ENCODE measurements at regions not wholly inside any gene's neighbourhood (a gene's known extent, or its start where the extent isn't known, plus 50 kb on each side); places are given as distances from the start of the nearest gene placed in this dataset.
"Not testable (repeated sequence)": the region's sequence is repeated elsewhere in the genome, so short reads cannot be mapped to it uniquely, and the experiment has no call there.

DNA sequence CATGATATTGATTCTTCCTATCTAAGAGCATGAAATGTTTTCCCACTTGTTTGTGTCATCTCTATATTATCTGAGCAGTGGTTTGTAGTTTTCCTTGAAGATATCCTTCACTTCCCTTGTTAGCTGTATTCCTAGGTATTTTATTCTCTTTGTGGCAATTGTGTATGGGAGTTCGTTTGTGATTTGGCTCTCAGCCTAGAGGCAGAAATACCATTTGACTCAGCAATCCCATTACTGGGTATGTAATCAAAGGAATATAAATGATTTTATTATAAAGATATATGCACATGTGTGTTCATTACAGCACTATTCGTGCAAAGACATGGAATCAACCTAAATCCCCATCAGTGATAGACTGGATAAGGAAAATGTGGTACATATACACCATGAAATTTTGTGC, 172.7 kb upstream of the IL15 start:
- DNase-seq: no peak

GRCh38 chr4:141464366-141464765, 172.0 kb upstream of the IL15 start:
- DNase-seq: no peak

GRCh38 chr4:141465171-141465570, 171.2 kb upstream of the IL15 start:
- DNase-seq: no peak

DNA sequence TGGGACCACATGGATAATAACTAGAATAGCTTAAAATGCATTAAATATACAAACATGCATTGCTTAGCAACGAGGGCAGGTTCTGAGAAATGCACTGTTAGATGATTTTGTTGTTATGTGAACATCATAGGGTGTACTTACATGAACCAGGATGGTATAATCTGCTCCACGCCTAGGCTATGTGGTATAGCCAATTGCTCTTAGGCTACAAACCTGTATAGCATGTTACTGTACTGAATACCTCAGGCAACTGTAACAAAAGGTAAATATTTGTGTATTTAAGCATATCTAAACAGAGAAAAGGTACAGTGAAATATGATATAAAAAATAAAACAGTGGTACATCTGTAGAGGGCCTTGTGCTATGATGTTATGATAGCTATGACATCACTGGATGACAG, 169.2 kb upstream of the IL15 start:
- DNase-seq: no peak

- DNase-seq: no peak
These were observed 167.0 kb upstream of the IL15 start for GRCh38 chr4:141469392-141469791.

GRCh38 chr4:141473026-141473540, 163.3 kb upstream of the IL15 start:
- no peak for DNase-seq

- DNase-seq: no peak
These were observed 162.4 kb upstream of the IL15 start for GRCh38 chr4:141473952-141474351.

DNA sequence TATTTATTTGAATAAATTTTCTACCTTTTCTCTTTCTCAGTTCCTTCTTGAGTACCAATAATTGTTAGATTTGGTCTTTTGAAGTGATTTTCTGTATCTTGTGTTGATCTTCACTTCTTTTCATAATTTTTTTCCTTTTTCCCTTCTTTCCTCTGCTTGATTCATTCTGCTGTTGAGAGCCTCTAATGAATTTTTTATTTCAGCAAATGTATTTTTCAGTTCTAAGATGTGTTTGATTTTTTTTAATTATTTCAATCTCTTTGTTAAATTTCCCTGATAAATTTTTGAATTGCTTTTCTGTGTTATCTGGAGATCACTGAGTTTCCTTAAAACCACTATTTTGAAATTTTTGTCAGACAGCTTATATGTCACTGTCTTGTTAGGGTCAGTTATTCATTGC, 155.4 kb upstream of the IL15 start:
- no peak for DNase-seq

- not testable (repeated sequence) for DNase-seq
These were observed 152.1 kb upstream of the IL15 start for GRCh38 chr4:141484298-141484697.

DNA sequence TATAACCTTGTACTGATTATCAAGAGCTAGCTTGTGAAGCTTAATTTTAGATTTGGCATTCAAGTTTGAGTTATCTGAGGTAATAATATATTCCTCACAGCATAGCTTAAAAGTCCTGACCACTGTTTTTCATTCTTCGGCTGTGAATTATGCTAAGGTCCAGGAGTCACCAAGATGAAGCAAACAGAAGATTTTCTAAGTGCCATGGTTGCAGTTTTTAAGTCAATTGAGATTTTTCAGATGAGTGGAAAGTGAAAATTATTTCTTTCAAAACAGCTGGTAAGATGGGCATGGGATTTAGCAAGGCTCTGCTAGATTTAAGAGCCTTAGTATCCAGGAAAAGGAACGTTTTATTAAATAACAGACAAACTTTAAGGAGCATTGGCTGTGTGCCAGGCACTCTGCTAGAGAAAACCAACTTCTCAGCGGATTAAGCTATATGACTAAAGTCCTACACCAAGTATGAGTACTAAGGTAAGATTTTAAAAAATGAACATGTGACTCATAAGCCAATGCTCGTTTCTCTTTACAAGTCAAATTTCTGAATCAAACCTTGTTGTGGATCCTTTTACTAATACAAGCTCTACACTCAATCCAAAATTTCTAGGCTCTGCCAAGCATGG, 149.9 kb upstream of the IL15 start:
- no peak for DNase-seq

DNA sequence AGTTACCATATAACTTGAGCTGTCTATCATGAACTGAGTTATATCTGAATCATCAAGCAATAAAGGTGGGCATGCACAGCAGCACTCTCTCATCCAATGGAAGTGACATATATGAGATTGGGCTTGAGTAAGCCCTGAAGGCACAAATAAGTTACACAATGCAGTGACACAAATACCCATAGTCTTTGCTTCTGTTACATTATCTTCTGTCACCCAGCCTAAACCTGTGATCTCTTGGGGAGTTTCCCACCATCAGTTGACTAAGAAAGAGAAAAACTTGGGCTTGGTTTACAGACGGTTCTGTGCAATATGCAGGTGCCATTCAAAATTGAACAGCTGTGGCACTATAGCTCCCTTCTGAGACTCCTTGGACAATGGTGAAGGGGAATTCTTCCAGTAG, 138.8 kb upstream of the IL15 start:
- no peak for DNase-seq

GRCh38 chr4:141499261-141499853, 137.0 kb upstream of the IL15 start:
- no peak for DNase-seq

- DNase-seq: no peak
These were observed 135.0 kb upstream of the IL15 start for GRCh38 chr4:141501395-141501794.

DNA sequence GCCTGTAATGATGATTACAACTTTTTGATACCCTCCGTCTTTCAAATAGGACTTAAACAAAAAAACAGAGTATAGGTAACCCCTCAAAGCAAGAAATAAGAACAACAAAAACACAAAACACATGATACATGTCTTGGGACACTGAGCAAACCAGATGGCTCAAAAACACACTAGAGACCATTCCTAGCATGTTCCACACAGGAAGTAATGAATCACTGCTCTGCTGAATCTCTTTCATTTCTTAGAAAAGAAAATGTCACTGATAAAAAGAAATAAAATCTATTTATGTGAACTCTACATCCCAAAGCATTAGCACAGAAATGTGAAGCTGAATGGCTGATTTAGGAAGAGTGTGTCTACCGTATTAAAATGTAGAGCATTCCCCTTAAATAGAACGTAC, 134.5 kb upstream of the IL15 start:
- DNase-seq: no peak

DNA sequence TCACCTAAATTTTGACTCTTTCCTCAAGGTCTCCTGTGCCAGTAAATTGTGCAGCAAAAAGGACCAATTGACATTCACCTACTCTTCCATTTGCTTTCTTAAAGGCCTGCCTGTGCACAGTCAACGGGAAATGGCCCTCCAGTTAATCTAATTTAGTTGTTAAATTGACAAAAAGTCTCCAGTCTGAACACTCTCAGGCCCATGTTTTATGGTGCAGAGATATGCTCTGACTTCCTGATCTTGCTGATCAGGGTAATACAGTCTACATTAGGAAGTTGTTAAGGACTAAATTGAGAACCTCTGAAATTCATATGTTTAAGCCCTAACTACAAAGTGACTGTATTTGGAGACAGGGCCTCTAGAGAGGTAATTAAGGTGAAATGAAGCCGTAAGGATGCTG, 133.6 kb upstream of the IL15 start:
- no peak for DNase-seq

DNA sequence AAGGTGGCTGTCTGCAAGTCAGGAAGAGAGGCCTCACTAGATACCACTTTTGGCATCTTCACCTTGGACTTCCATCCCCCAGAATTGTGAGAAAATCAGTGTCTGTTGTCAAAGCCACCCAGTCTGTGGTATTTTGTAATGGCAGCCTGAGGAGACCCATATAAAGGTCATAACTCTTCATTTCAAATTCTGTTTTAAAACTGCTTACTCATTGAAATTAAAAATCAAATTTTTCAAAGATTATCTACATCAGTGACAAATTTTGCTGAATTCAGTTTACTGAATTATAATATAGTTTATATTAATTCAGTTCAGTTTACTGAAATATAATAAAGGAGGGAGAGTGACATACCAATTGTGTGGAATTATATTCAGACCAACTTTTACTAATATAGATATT, 133.1 kb upstream of the IL15 start:
- no peak for DNase-seq

DNA sequence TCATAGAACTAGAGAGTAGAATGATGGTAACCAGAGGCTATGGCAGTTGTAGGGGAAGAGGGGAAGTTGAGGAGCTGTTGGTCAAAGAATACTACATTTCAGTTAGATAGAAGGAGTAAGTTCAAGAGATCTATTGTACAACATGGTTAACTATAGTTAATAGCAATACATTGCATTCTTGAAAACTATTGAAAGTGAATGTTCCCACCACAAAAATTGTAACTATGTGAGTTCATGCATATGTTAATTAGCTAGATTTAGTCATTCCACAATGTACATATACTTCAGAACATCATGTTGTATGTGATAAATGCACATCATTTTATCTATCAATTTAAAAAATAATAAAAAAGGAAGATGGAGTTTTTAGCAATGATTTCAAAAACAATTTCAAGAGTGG, 125.3 kb upstream of the IL15 start:
- no peak for DNase-seq

DNA sequence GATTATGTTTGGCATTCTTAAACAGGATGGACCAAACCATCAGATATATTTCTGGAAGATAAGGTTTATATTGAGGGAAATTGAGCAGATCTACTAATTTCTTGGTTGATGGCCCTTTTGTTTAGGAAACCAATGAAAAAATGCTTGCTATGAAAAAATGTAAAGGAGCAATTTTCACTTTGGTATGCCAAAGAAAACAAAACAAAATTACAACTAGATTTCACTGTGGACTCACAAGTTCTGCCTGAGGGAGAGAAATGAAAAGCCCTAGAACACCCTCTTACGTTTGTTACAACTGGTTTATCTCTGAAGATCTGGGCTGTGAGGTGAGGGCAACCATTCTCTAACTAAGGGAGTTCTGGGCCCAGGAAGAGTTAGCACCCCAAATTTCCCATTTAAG, 122.5 kb upstream of the IL15 start:
- no peak for DNase-seq

- DNase-seq: no peak
These were observed 118.2 kb upstream of the IL15 start for GRCh38 chr4:141518222-141518621.

DNA sequence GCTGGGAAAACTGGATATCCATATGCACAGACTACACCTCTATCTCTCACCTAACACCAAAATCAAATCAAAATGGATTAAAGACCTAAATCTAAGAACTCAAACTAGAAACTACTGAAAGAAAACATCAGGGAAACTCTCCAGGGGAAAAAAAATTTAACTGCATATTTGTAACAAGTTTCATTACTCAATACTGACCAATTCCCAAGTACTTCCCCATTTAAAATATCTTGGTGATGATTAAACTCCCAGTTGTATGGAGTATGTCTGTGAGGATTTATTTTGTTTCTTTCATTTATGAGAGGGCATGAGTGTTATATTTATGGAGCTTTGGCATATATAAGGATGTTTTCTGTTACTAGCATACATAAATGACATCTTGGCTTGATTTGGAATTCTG, 112.3 kb upstream of the IL15 start:
- DNase-seq: no peak

DNA sequence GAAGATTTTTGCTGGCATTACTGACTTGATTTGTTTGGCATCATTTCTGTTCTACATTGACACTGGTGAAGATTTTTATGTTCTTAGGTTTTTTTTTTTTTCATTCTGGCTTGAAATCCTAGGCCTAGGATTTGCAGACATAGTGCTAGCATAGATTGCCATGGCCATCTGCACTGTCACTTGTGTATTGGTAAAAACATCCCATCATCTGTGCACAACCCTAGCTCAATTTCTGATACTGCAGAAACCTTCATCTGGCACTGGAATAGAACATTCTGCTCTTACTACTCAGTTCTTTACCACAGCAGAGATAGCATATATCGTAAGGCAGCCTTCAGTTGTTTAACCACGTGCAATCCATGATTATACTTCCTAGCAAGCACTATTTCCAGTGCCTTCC, 111.5 kb upstream of the IL15 start:
- no peak for DNase-seq

DNA sequence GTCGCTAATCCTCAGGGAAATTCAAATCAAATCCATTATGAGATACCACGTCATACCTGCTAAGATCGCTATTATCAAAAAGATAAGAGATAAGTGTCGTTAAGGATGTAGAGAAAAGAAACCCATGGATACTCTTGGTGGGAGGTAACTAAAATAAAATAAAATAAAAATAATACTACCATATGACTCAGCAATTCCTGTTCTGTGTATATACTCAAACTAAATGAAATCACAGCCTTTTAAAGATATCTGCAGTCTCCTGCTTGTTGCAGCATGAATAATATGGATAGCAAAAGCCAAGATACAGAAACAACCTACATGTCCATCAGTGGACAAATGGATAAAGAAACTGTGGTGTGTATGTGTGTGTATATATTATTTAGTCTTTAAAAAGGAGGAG, 105.8 kb upstream of the IL15 start:
- no peak for DNase-seq

- no peak for DNase-seq
These were observed 101.4 kb upstream of the IL15 start for GRCh38 chr4:141534985-141535384.

DNA sequence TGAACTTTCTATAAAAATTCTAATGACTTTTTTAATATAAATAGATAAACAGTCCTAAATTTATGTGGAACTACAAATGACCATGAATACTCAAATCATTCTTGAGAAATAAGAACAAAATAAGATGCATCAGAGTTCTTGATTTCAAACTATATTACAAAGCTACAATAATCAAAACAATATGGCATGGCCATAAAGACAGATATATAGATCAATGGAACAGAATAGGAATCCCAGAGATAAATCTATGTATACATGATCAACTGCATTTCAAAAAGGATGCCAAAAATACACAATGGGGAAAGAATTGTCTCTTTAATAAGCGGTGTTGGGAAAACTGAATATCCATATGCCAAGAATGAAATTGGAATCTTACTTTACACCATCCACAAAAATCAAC, 98.4 kb upstream of the IL15 start:
- no peak for DNase-seq

DNA sequence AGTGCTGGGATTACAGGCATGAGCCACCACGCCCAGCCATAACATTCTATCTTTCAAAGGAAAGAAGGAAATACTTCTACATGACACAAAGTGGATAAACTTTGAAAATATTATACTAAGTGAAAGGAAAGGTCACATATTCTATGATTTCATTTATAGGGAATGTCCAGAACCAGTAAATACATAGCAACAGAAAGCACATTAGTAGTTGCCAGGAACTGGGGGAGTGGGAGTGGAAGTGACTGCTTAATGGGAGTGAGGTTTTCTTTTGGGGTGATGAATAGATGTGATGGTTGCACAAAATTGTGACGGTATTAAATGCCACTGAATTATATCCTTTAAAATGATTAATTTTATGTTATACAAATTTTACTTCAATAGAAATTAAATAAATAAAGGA, 95.7 kb upstream of the IL15 start:
- no peak for DNase-seq

Measured in activated T-cell treated with anti-CD3 and anti-CD28 coated beads, Interleukin-2, amount 50 U/mL, for 48 hours (primary cell).